Gastrocnemius medialis (tissue), 4 donors: ENCODE measurements at regions not wholly inside any gene's neighbourhood (a gene's known extent, or its start where the extent isn't known, plus 50 kb on each side); places are given as distances from the start of the nearest gene placed in this dataset.

Source experiments
- CTCF ChIP-seq, 5 experiments: fragments of 450-650 bp in 3 of 5; fragments of 200-600 bp in 2 of 5; sonication (generic) in 2 of 5; IDR thresholded peaks in 4 of 5; conservative IDR thresholded peaks in 1 of 5; 1 replicate in 4 of 5; 2 replicates in 1 of 5; pipeline ENCODE4 v1.5.1; 2016 to 2019; ENCODE audit warnings: antibody characterized with exemption in 5 of 5, mild to moderate bottlenecking in 3 of 5, moderate library complexity in 3 of 5
- POLR2A ChIP-seq, 2 donors: fragments of 450-650 bp; IDR thresholded peaks; one replicate each; pipeline ENCODE4 v1.6.1; 2017; ENCODE audit warnings: antibody characterized with exemption in 2 of 2, mild to moderate bottlenecking in 2 of 2, moderate library complexity in 2 of 2

DNA sequence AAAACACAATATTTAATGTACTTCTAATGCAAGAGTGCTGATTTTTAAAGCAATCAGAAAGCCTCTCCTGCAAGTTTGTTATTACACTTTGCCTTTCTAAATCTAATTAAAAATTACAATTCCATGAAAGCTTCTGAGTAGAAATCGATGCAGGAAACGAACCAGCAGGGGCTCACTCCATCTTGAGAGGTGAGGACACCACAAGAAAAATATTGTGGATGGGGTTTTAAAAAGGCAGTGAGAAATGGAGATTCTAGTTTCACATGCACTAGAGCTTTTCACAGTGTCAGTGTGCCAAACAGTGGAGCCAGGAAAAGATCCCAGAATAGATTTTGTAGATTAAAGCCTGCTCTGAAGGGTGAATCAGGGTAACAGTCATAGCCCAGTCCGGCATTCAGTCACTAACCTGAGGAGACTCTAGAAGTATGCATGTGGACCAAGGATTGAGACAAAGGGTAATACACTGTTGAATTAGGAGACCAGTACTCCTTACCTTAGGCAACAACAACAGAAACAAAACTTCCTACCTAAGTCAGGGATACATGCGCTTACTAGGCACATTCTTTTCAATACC lies 362.3 kb downstream of the NAF1 start:
- TF ChIP-seq CTCF (IDR thresholded peaks at IDR 0.05 in 4 of 5, conservative IDR thresholded peaks at IDR 0.05 in 1 of 5) = no peak
- no peak for TF ChIP-seq POLR2A (IDR thresholded peaks at IDR 0.05)
